SKM-1 treated with dmso at 0.1 percent for 144 hours (cell line): ENCODE measurements at regions not wholly inside any gene's neighbourhood (a gene's known extent, or its start where the extent isn't known, plus 50 kb on each side); places are given as distances from the start of the nearest gene placed in this dataset.
A peak's percentile ranks its signal among the peaks of the same experiment; 100 is the strongest.
"Not testable (repeated sequence)": the region's sequence is repeated elsewhere in the genome, so short reads cannot be mapped to it uniquely, and the experiment has no call there.

Source experiments
- DNase-seq: peaks from one replicate; lab custom pipeline; 2025; ENCODE audit not compliant: unreplicated experiment; lab: John Stamatoyannopoulos, UW

DNA sequence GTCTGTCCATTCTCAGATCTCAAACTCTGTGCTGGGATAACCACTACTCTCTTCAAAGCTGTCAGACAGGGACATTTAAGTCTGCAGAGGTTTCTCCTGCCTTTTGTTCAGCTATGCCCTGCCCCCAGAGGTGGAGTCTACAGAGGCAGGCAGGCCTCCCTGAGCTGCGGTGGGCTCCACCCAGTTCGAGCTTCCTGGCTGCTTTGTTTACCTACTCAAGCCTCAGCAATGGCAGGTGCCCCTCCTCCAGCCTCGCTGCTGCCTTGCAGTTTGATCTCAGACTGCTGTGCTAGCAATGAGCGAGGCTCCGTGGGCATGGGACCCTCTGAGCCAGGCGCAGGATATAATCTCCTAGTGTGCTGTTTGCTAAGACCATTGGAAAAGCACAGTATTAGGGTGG is 53.1 kb upstream of the HUNK start:
- not testable (repeated sequence) for DNase-seq

DNA sequence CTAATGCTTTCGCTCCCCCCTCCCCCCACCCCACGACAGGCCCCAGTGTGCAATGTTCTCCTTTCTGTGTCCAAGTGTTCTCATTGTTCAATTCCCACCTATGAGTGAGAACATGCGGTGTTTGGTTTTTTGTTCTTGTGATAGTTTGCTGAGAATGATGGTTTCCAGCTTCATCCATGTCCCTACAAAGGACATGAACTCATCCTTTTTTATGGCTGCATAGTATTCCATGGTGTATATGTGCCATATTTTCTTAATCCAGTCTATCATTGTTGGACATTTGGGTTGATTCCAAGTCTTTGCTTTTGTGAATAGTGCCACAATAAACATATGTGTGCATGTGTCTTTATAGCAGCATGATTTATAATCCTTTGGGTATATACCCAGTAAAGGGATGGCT is 58.5 kb upstream of the HUNK start:
- not testable (repeated sequence) for DNase-seq

- DNase-seq = no peak
These were observed 59.0 kb upstream of the HUNK start for GRCh38 chr21:31813862-31814261.

DNA sequence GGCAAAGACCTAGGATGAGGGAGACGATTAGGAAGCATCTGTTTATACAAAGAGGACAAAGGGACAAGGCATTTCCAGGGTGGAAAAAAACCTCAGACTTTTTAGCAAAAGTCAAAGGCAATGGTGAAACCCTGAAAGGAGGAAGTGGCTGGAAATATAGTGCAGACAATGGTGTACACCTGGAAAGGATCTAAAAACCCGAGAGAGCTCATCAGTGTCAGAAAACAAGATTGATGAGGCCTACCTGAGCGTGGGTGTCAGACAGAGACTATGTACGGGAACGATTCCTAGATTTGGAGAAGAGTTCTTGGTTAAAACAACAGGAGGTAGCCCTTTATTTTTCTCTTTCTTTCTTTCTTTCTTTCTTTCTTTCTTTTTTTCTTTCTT is 68.8 kb upstream of the HUNK start:
- DNase-seq = no peak

GRCh38 chr21:31803039-31804007 is 69.5 kb upstream of the HUNK start:
- DNase-seq = no peak

- DNase-seq = no peak
These were observed 70.4 kb upstream of the SCAF4 start for GRCh38 chr21:31802331-31802730.

DNA sequence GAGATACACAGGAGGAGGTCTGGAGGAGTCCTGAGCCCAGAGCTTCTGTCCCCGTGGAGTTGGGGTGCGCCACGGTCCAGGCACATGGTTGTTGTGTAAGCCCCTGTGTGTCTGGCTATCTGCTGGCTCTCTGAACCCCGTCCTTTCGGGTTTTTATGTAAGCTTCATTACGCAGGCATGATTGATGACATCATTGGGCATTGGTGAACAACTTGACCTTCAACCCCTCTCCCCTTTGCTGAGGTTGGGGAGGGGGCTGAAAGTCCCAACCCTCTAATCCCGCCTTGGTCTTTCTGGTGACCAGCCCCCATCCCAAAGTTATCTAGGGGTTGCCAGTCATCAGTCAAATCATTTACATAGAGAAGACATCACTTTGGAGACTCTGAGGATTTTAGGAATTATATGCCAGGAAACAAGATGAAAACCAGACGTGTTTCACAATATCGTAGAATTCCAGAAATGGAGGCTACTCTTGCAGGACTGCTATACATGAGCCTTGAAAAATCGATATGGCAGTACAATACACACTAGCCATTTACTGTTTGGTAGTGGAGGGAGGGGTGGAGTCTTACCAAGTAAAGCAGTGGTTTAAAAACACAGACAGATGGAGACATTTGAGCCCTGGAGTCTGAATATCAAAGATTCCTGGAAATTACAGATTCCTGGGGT is 69.8 kb upstream of the SCAF4 start:
- DNase-seq = no peak

GRCh38 chr21:31798842-31799704 is 67.2 kb upstream of the SCAF4 start:
- DNase-seq = no peak

GRCh38 chr21:31795992-31796391 is 64.1 kb upstream of the SCAF4 start:
- DNase-seq = no peak

DNA sequence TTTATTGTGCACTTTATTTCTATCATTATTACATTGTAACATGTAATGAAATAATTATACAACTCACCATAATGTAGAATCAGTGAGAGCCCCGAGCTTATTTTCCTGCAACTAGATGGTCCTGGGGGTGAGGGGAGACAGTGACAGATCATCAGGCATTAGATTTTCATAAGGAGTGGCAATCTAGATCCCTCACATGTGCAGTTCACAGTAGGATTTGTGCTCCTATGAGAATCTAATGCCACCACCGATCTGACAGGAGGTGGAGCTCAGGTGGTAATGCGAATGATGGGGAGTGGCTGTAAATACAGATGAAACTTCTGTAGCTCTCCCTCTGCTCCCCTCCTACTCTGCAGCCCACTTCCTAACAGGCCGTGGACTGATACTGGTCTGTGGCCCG is 58.5 kb upstream of the SCAF4 start:
- DNase-seq = not testable (repeated sequence)

GRCh38 chr21:31788581-31788980 is 56.7 kb upstream of the SCAF4 start:
- DNase-seq = no peak

DNA sequence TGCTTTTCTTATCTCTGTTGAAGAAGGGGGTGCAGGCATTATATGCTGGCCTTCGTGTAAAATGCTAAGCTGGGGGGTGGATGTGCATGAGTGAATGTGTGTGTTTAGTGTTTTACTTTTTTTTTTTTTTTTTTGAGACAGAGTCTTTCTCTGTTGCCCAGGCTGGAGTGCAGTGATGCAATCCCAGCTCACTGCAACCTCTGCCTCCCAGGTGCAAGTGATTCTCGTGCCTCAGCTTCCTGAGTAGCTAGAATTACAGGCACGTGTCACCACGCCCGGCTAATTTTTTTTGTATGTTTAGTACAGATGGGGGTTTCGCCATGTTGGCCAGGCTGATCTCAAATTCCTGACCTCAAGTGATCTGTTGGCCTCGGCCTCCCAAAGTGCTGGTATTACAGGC is 55.8 kb upstream of the SCAF4 start:
- not testable (repeated sequence) for DNase-seq

DNA sequence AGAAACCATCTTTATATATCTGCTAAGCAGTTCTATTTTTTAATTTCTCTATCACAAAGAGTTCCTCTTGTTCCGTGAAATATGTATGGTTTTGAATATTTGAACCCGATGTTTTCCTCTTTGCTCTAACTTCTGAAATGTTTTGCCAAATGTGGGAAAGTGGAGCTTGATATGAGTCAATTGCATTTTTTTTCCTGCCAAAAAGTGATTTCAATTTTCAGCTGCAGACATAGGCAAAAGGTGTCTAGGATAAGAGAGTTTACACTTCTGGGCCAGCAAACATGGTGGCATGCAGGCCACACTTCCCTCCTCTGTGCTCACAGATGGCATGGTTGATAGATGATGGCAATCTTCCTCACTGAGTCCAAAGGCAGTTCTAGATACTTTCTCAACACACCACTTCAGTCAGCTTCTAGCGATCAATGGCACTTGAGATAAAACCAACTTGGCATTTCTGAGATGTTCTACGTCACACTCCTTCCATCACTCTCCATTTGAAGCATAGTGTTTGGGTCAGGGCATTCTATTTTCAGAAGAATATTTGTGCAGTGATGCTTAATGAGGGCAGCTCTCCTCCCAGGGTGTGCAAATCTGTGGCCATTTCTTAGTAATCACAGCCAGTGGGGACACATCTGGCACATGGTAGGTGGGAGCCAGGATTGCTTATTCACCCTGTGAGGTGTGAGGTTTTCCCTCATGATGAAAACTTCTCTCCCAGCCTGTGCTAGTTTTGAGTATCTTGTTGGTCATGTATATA is 54.4 kb upstream of the SCAF4 start:
- DNase-seq = no peak

- peak; percentile 63 for DNase-seq
These were observed 53.6 kb upstream of the SCAF4 start for GRCh38 chr21:31785237-31786163.

DNA sequence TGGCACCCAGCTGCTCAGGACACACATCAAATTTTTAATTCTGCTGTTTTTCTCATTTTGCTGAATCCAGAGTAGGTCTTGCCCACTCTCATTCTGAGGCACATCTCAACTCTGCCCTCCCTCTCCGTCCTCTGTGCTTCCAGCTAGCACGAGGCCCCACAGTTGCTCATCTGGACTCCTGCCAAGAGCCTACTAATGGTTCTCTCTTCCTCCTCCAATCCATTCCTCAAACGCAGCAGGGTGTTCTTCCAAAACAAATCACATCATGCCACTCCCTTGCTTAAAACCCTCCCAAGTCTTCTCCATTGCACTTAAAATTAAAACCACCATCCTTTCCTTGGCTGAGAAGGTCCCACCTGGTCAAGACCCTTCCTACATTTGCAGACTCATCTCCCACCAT is 49.8 kb upstream of the SCAF4 start:
- no peak for DNase-seq
